VCaP (cell line): ENCODE measurements at regions not wholly inside any gene's neighbourhood (a gene's known extent, or its start where the extent isn't known, plus 50 kb on each side); places are given as distances from the start of the nearest gene placed in this dataset.

Experiments
- H3K27ac ChIP-seq: fragments of 450-650 bp; 2 replicates; pipeline ENCODE4 v1.5.1; 2017
- CTCF ChIP-seq: fragments of 450-650 bp; conservative IDR thresholded peaks from 2 replicates; pipeline ENCODE4 v1.5.1; 2017; ENCODE audit warnings: mild to moderate bottlenecking, moderate library complexity

GRCh38 chr1:189158155-189158554 lies 1319.5 kb downstream of the BRINP3 start:
- H3K27ac ChIP-seq: no peak overlapping the region
- no peak for TF ChIP-seq CTCF

- TF ChIP-seq CTCF: no peak
Observed at GRCh38 chr1:189175889-189176288, 1301.8 kb downstream of the BRINP3 start.

GRCh38 chr1:189180057-189180456 lies 1297.6 kb downstream of the BRINP3 start:
- no peak overlapping the region for H3K27ac ChIP-seq
- no peak for TF ChIP-seq CTCF

More at GRCh38 chr1:189175889-189176288, 1301.8 kb downstream of the BRINP3 start:
- H3K27ac ChIP-seq: no peak overlapping the region

- H3K27ac ChIP-seq: no peak overlapping the region
- TF ChIP-seq CTCF: no peak
Observed at GRCh38 chr1:189185097-189185496, 1292.6 kb downstream of the BRINP3 start.

- TF ChIP-seq CTCF: no peak
- no peak overlapping the region for H3K27ac ChIP-seq
Observed at GRCh38 chr1:189192741-189193520, 1284.7 kb downstream of the BRINP3 start.

- H3K27ac ChIP-seq: no peak overlapping the region
- no peak for TF ChIP-seq CTCF
Observed at GRCh38 chr1:189205863-189206262, 1271.8 kb downstream of the BRINP3 start.

GRCh38 chr1:189206617-189207016 lies 1271.0 kb downstream of the BRINP3 start:
- no peak overlapping the region for H3K27ac ChIP-seq
- no peak for TF ChIP-seq CTCF
